SW480 (cell line): ENCODE measurements at regions not wholly inside any gene's neighbourhood (a gene's known extent, or its start where the extent isn't known, plus 50 kb on each side); places are given as distances from the start of the nearest gene placed in this dataset.
"Not testable (repeated sequence)": the region's sequence is repeated elsewhere in the genome, so short reads cannot be mapped to it uniquely, and the experiment has no call there.

Source experiments
- DNase-seq: peaks from one replicate; pipeline ENCODE4 v3.0.0-alpha.2; 2016; ENCODE audit warnings: low spot score

GRCh38 chr5:144004751-144005150 lies 165.7 kb downstream of the YIPF5 start:
- DNase-seq = no peak

GRCh38 chr5:144009116-144009515 lies 161.3 kb downstream of the YIPF5 start:
- DNase-seq = no peak

- no peak for DNase-seq
Observed at GRCh38 chr5:144011388-144011787, 159.1 kb downstream of the YIPF5 start.

GRCh38 chr5:144013816-144014215 lies 156.6 kb downstream of the YIPF5 start:
- DNase-seq = no peak

GRCh38 chr5:144015961-144016360 lies 154.5 kb downstream of the YIPF5 start:
- no peak for DNase-seq

GRCh38 chr5:144017119-144017518 lies 153.3 kb downstream of the YIPF5 start:
- no peak for DNase-seq

GRCh38 chr5:144017631-144018030 lies 152.8 kb downstream of the YIPF5 start:
- no peak for DNase-seq

GRCh38 chr5:144024090-144024489 lies 146.4 kb downstream of the YIPF5 start:
- DNase-seq = no peak

- DNase-seq = no peak
Observed at GRCh38 chr5:144024545-144024944, 145.9 kb downstream of the YIPF5 start.

- no peak for DNase-seq
Observed at GRCh38 chr5:144026286-144026685, 144.2 kb downstream of the YIPF5 start.

GRCh38 chr5:144028058-144028457 lies 142.4 kb downstream of the YIPF5 start:
- DNase-seq = no peak

GRCh38 chr5:144028636-144029035 lies 141.8 kb downstream of the YIPF5 start:
- DNase-seq = no peak

GRCh38 chr5:144030904-144031303 lies 139.6 kb downstream of the YIPF5 start:
- DNase-seq = no peak

GRCh38 chr5:144032375-144032774 lies 138.1 kb downstream of the YIPF5 start:
- DNase-seq = no peak

GRCh38 chr5:144033486-144033885 lies 137.0 kb downstream of the YIPF5 start:
- no peak for DNase-seq

- DNase-seq = no peak
Observed at GRCh38 chr5:144035046-144035740, 135.3 kb downstream of the YIPF5 start.

GRCh38 chr5:144036476-144036875 lies 134.0 kb downstream of the YIPF5 start:
- DNase-seq = no peak

- DNase-seq = no peak
Observed at GRCh38 chr5:144040615-144041305, 129.7 kb downstream of the YIPF5 start.

GRCh38 chr5:144042156-144042555 lies 128.3 kb downstream of the YIPF5 start:
- DNase-seq = no peak

- no peak for DNase-seq
Observed at GRCh38 chr5:144048259-144048856, 122.1 kb downstream of the YIPF5 start.

- DNase-seq = not testable (repeated sequence)
Observed at GRCh38 chr5:144055391-144055790, 115.1 kb downstream of the YIPF5 start.

GRCh38 chr5:144060091-144060490 lies 110.4 kb downstream of the YIPF5 start:
- not testable (repeated sequence) for DNase-seq

GRCh38 chr5:144060598-144060997 lies 109.9 kb downstream of the YIPF5 start:
- DNase-seq = no peak
